ENCODE measurements at regions not wholly inside any gene's neighbourhood (a gene's known extent, or its start where the extent isn't known, plus 50 kb on each side); places are given as distances from the start of the nearest gene placed in this dataset.

- Histone ChIP-seq H3K4me3 (ENCODE audit: low read depth, low read length) (no peak overlapping the region), H3K36me3 (ENCODE audit: control insufficient read depth, insufficient read depth, low read length) (no peaks in the 10 kb centered on the region), H3K9me3 (ENCODE audit: control insufficient read depth, insufficient read depth, low read length) (no peaks in the 10 kb centered on the region), H3K9ac (ENCODE audit: low read depth, low read length) (no peak overlapping the region), H3K4me1 (ENCODE audit: control insufficient read depth, insufficient read depth, low read length) (no peaks in the 10 kb centered on the region), H3K27me3 (ENCODE audit: control insufficient read depth, insufficient read depth, low read length) (no peaks in the 10 kb centered on the region)
Measured at GRCh38 chr9:99387431-99387830, 165.3 kb downstream of the SEC61B start.

DNA sequence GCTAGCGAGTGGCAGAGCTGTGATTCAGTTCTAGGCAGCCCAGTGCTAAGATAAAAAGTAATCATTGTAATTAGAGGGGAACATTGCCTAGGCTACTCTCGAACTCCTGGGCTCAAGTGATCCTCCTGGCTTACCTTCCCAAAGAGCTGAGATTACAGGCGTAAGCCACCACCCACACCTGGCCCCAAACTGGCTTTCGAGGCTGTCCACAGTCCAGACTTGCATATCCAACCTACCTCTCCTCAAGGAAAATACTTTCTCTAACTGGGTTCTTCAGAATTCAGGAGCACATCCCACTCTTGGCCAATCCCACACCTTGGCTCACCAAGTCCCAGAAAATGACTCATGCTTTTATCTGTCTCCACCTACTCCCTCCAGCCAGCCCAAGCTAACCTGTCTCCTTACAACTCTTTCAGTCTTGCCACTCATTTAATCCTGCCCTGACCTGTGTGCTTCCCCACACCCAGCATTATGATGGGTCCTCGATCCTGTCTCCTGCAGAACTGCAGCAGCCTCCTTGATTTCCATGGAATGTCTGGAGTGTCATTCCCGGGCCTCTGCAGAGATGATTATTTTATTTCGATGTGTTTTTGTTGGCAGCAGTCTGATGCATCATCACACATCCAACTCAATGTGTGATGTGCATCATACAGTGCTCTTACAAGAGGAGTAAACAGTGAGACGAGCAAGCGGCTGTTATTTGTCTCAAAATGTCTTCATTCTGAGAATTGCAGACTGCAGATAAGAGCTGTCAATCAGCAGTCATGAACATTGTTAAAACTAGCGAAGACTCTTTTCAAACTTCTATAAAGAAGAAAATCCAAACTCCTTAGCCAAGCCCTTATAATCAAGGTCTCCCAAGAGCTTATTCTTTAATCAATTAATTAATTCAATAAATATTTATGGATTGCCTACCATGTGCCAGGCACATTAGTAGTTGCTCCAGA, 167.3 kb downstream of the SEC61B start:
- no peaks in the 10 kb centered on the region for H3K4me1 ChIP-seq (ENCODE audit: control insufficient read depth, insufficient read depth, low read length)
- no peaks in the 10 kb centered on the region for H3K36me3 ChIP-seq (ENCODE audit: control insufficient read depth, insufficient read depth, low read length)
- no peak overlapping the region for H3K4me3 ChIP-seq (ENCODE audit: low read depth, low read length)
- H3K27me3 ChIP-seq (ENCODE audit: control insufficient read depth, insufficient read depth, low read length), result no peaks in the 10 kb centered on the region
- H3K9me3 ChIP-seq (ENCODE audit: control insufficient read depth, insufficient read depth, low read length), result no peaks in the 10 kb centered on the region
- no peak overlapping the region for H3K9ac ChIP-seq (ENCODE audit: low read depth, low read length)

DNA sequence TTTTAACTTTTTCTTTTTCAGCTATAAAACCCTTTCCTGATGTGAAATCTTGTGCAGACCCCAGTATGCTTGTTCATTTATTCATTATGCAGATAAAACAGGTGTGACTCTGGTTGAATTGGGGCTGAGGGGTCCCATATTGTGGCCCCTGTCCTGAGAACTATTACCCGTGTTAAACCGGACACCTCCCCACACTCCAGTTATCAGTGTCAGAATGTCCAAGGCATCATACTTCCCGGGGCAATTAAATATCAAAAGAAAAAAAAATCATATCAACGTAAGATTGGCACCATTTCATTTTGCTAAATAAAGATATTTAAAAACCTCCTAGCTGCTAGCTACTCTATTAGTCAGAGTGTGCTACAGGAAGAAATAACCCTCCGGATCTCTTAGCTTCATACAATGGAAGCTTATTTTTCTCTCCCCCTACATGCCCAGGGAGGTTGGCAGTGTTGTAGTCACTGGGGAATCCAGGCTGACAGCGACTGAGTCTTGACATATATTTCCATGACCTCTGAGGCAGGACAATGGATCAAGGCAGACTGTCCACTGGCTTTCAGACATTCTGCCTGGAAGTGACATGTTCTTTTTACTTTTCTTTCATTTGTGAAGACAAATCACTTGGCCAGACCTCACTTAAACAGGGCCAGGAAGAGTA, 170.0 kb downstream of the SEC61B start:
- no peak overlapping the region for H3K9ac ChIP-seq (ENCODE audit: low read depth, low read length)
- no peaks in the 10 kb centered on the region for H3K4me1 ChIP-seq (ENCODE audit: control insufficient read depth, insufficient read depth, low read length)
- H3K9me3 ChIP-seq (ENCODE audit: control insufficient read depth, insufficient read depth, low read length), result no peaks in the 10 kb centered on the region

DNA sequence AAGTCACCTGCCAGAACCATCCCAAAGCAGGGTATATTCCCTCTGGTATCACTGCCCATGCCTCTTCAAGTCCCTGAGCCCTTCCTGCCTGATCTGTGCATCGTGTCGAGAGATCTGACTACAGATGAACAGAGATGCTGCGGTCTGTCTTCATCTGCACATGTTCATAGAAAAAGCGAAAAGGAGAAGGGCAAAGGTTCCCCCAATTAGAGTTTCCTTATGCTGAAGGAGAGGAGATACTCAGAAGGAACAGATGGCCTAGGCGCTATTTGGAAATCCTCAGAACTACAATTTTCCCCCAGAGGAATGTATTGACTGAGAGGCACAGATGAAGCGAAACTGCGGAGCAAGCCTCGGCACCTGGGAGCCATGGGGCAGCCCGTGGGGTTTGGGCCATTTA, 170.9 kb downstream of the SEC61B start:
- H3K36me3 ChIP-seq (ENCODE audit: control insufficient read depth, insufficient read depth, low read length), result no peaks in the 10 kb centered on the region
- H3K4me1 ChIP-seq (ENCODE audit: control insufficient read depth, insufficient read depth, low read length), result no peaks in the 10 kb centered on the region
- no peak overlapping the region for H3K4me3 ChIP-seq (ENCODE audit: low read depth, low read length)
- H3K9ac ChIP-seq (ENCODE audit: low read depth, low read length), result no peak overlapping the region
- no peaks in the 10 kb centered on the region for H3K9me3 ChIP-seq (ENCODE audit: control insufficient read depth, insufficient read depth, low read length)
- no peaks in the 10 kb centered on the region for H3K27me3 ChIP-seq (ENCODE audit: control insufficient read depth, insufficient read depth, low read length)

More for the DNA sequence above, 170.0 kb downstream of the SEC61B start:
- H3K36me3 ChIP-seq (ENCODE audit: control insufficient read depth, insufficient read depth, low read length), result no peaks in the 10 kb centered on the region
- H3K4me3 ChIP-seq (ENCODE audit: low read depth, low read length), result no peak overlapping the region
- H3K27me3 ChIP-seq (ENCODE audit: control insufficient read depth, insufficient read depth, low read length), result no peaks in the 10 kb centered on the region

DNA sequence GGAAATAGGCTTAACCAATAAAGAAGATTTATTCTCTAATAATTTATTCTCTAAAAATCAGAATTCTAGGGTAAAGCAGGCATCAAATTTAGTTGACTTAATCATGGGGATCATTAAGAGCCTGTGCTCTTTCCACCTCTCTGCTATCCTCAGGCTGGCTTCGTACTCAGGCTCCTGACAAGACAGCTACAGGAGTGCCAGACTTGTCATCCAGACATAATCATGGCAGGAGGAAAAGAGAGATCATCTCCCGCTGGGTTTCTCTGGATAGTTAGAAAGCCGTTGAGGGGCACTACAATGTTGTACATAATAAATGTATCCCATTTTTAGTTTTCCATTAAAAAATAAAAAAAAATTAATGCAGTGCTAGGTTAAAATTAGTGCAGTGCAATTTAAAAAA, 171.9 kb downstream of the SEC61B start:
- H3K9me3 ChIP-seq (ENCODE audit: control insufficient read depth, insufficient read depth, low read length), result no peaks in the 10 kb centered on the region
- H3K4me1 ChIP-seq (ENCODE audit: control insufficient read depth, insufficient read depth, low read length), result no peaks in the 10 kb centered on the region
- H3K4me3 ChIP-seq (ENCODE audit: low read depth, low read length), result no peak overlapping the region

GRCh38 chr9:99398241-99398640, 176.2 kb downstream of the SEC61B start:
- Histone ChIP-seq H3K4me3 (ENCODE audit: low read depth, low read length) (no peak overlapping the region), H3K27me3 (ENCODE audit: control insufficient read depth, insufficient read depth, low read length) (no peaks in the 10 kb centered on the region), H3K9me3 (ENCODE audit: control insufficient read depth, insufficient read depth, low read length) (no peaks in the 10 kb centered on the region), H3K9ac (ENCODE audit: low read depth, low read length) (no peak overlapping the region), H3K36me3 (ENCODE audit: control insufficient read depth, insufficient read depth, low read length) (no peaks in the 10 kb centered on the region), H3K4me1 (ENCODE audit: control insufficient read depth, insufficient read depth, low read length) (no peaks in the 10 kb centered on the region)

More for the DNA sequence above, 171.9 kb downstream of the SEC61B start:
- no peaks in the 10 kb centered on the region for H3K27me3 ChIP-seq (ENCODE audit: control insufficient read depth, insufficient read depth, low read length)
- no peak overlapping the region for H3K9ac ChIP-seq (ENCODE audit: low read depth, low read length)
- H3K36me3 ChIP-seq (ENCODE audit: control insufficient read depth, insufficient read depth, low read length), result no peaks in the 10 kb centered on the region

GRCh38 chr9:99399474-99399873, 177.4 kb downstream of the SEC61B start:
- H3K9me3 ChIP-seq (ENCODE audit: control insufficient read depth, insufficient read depth, low read length), result no peaks in the 10 kb centered on the region
- no peaks in the 10 kb centered on the region for H3K4me1 ChIP-seq (ENCODE audit: control insufficient read depth, insufficient read depth, low read length)
- no peaks in the 10 kb centered on the region for H3K36me3 ChIP-seq (ENCODE audit: control insufficient read depth, insufficient read depth, low read length)
- no peak overlapping the region for H3K9ac ChIP-seq (ENCODE audit: low read depth, low read length)
- H3K27me3 ChIP-seq (ENCODE audit: control insufficient read depth, insufficient read depth, low read length), result no peaks in the 10 kb centered on the region
- no peak overlapping the region for H3K4me3 ChIP-seq (ENCODE audit: low read depth, low read length)

- Histone ChIP-seq H3K27me3 (ENCODE audit: control insufficient read depth, insufficient read depth, low read length) (no peaks in the 10 kb centered on the region), H3K9ac (ENCODE audit: low read depth, low read length) (no peak overlapping the region), H3K4me1 (ENCODE audit: control insufficient read depth, insufficient read depth, low read length) (no peaks in the 10 kb centered on the region), H3K36me3 (ENCODE audit: control insufficient read depth, insufficient read depth, low read length) (no peaks in the 10 kb centered on the region), H3K9me3 (ENCODE audit: control insufficient read depth, insufficient read depth, low read length) (no peaks in the 10 kb centered on the region), H3K4me3 (ENCODE audit: low read depth, low read length) (no peak overlapping the region)
Measured at GRCh38 chr9:99400184-99400731, 178.2 kb downstream of the SEC61B start.

DNA sequence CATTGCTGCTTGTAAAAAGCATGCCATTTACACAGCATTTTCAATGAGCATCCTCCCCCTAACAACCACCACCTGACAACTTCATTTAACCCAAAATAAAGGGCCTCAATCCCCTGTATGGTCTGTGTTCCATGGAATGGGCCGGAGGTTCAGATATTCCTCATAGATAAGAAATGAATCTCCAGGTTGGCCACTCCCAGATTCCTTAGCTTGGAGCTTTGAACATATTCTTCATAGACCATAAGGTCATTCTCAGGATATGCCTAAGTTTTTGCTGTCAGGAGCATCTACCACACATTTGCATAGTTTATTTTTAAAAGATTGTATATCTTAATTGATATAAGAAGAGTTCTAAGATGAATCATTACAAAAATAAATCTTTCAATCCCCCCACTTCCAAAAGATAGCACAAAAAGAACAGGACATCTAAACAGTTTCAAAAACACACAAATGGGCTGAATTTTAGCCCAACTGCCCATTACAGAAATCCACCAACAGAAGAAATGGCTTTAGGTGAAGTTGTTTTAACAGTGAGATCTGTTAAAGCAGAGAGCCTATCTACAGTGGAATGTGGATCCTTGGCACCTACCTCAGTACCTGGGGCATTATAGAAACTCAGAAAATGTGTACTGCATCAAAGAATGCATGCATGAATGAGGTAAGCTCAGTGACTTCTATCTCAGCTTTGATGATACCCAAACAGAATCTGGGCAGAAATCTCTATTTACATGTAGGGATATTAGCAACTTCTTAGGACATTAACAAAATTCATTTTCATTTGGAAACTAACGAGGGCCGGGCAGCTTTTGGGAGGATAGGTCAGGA, 179.8 kb downstream of the SEC61B start:
- Histone ChIP-seq H3K4me1 (ENCODE audit: control insufficient read depth, insufficient read depth, low read length) (no peaks in the 10 kb centered on the region), H3K36me3 (ENCODE audit: control insufficient read depth, insufficient read depth, low read length) (no peaks in the 10 kb centered on the region), H3K9ac (ENCODE audit: low read depth, low read length) (no peak overlapping the region), H3K4me3 (ENCODE audit: low read depth, low read length) (no peak overlapping the region), H3K9me3 (ENCODE audit: control insufficient read depth, insufficient read depth, low read length) (no peaks in the 10 kb centered on the region), H3K27me3 (ENCODE audit: control insufficient read depth, insufficient read depth, low read length) (no peaks in the 10 kb centered on the region)

DNA sequence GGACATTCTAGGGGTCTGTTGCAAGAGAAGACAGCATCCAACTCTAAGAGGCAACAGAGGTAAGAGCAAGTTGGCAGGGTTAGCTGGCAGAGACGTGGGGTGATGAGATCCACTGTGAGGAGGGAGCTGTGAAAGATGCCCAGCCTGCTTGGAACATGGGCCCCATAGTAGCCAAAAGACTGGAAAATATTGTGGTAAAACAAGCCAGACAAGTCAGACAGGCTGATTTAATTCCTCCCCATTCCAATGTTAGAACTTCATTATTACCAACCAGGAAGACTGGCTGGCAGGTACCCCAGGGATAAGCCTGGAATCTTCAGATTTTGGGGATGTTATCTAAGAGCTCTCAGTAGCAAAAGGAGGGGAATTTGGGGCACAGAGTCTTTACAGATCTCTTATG, 181.3 kb downstream of the SEC61B start:
- no peak overlapping the region for H3K9ac ChIP-seq (ENCODE audit: low read depth, low read length)
- no peaks in the 10 kb centered on the region for H3K4me1 ChIP-seq (ENCODE audit: control insufficient read depth, insufficient read depth, low read length)
- H3K36me3 ChIP-seq (ENCODE audit: control insufficient read depth, insufficient read depth, low read length), result no peaks in the 10 kb centered on the region
- H3K4me3 ChIP-seq (ENCODE audit: low read depth, low read length), result no peak overlapping the region
- H3K27me3 ChIP-seq (ENCODE audit: control insufficient read depth, insufficient read depth, low read length), result no peaks in the 10 kb centered on the region
- no peaks in the 10 kb centered on the region for H3K9me3 ChIP-seq (ENCODE audit: control insufficient read depth, insufficient read depth, low read length)

GRCh38 chr9:99405359-99405758, 183.3 kb downstream of the SEC61B start:
- Histone ChIP-seq H3K27me3 (ENCODE audit: control insufficient read depth, insufficient read depth, low read length) (no peaks in the 10 kb centered on the region), H3K9ac (ENCODE audit: low read depth, low read length) (no peak overlapping the region), H3K9me3 (ENCODE audit: control insufficient read depth, insufficient read depth, low read length) (no peaks in the 10 kb centered on the region), H3K4me3 (ENCODE audit: low read depth, low read length) (no peak overlapping the region), H3K4me1 (ENCODE audit: control insufficient read depth, insufficient read depth, low read length) (no peaks in the 10 kb centered on the region), H3K36me3 (ENCODE audit: control insufficient read depth, insufficient read depth, low read length) (no peaks in the 10 kb centered on the region)
